ENCODE measurements at regions not wholly inside any gene's neighbourhood (a gene's known extent, or its start where the extent isn't known, plus 50 kb on each side); places are given as distances from the start of the nearest gene placed in this dataset.

- peak overlapping the region; percentile 93 for H3K27ac Mint-ChIP-seq
- peak overlapping the region; percentile 44 for H3K4me3 Mint-ChIP-seq
- TF ChIP-seq CTCF (conservative IDR thresholded peaks at IDR 0.05), result no peak
- no peak for DNase-seq (ENCODE audit: extremely low spot score, unreplicated experiment)
- H3K4me1 Mint-ChIP-seq (ENCODE audit: unreplicated experiment), result peaks cover 23% of the 10 kb centered on the region
- H3K36me3 Mint-ChIP-seq, result peaks cover 8% of the 10 kb centered on the region
- H3K27me3 Mint-ChIP-seq, result no peaks in the 10 kb centered on the region
- H3K9me3 Mint-ChIP-seq, result peaks cover 5% of the 10 kb centered on the region
Observed at GRCh38 chr1:94616506-94616905, 74.9 kb upstream of the F3 start.

GRCh38 chr1:94614996-94615395 is 73.4 kb upstream of the F3 start:
- Mint-ChIP-seq H3K27ac (no peak overlapping the region), H3K4me3 (no peak overlapping the region), H3K27me3 (no peaks in the 10 kb centered on the region), H3K9me3 (peaks cover 5% of the 10 kb centered on the region), H3K36me3 (peaks cover 8% of the 10 kb centered on the region), H3K4me1 (ENCODE audit: unreplicated experiment) (peaks cover 20% of the 10 kb centered on the region)
- no peak for DNase-seq (ENCODE audit: extremely low spot score, unreplicated experiment)
- TF ChIP-seq CTCF (conservative IDR thresholded peaks at IDR 0.05), result no peak

GRCh38 chr1:94614168-94614815 is 72.7 kb upstream of the F3 start:
- no peak for DNase-seq (ENCODE audit: extremely low spot score, unreplicated experiment)
- TF ChIP-seq CTCF (conservative IDR thresholded peaks at IDR 0.05), result no peak
- no peak overlapping the region for H3K4me3 Mint-ChIP-seq
- peaks cover 5% of the 10 kb centered on the region for H3K9me3 Mint-ChIP-seq
- H3K27me3 Mint-ChIP-seq, result no peaks in the 10 kb centered on the region
- no peak overlapping the region for H3K27ac Mint-ChIP-seq
- peaks cover 26% of the 10 kb centered on the region for H3K4me1 Mint-ChIP-seq (ENCODE audit: unreplicated experiment)
- H3K36me3 Mint-ChIP-seq, result peaks cover 8% of the 10 kb centered on the region

- Mint-ChIP-seq H3K36me3 (peaks cover 4% of the 10 kb centered on the region), H3K4me1 (ENCODE audit: unreplicated experiment) (peaks cover 37% of the 10 kb centered on the region), H3K9me3 (peaks cover 4% of the 10 kb centered on the region), H3K4me3 (no peak overlapping the region), H3K27me3 (no peaks in the 10 kb centered on the region), H3K27ac (peak overlapping the region; percentile 11)
- no peak for TF ChIP-seq CTCF (conservative IDR thresholded peaks at IDR 0.05)
- no peak for DNase-seq (ENCODE audit: extremely low spot score, unreplicated experiment)
Observed at GRCh38 chr1:94612525-94613204, 71.1 kb upstream of the F3 start.

- H3K36me3 Mint-ChIP-seq, result peaks cover 4% of the 10 kb centered on the region
- H3K4me3 Mint-ChIP-seq, result no peak overlapping the region
- no peak for DNase-seq (ENCODE audit: extremely low spot score, unreplicated experiment)
- H3K4me1 Mint-ChIP-seq (ENCODE audit: unreplicated experiment), result peaks cover 33% of the 10 kb centered on the region
- no peak for TF ChIP-seq CTCF (conservative IDR thresholded peaks at IDR 0.05)
- no peak overlapping the region for H3K27ac Mint-ChIP-seq
- peaks cover 4% of the 10 kb centered on the region for H3K9me3 Mint-ChIP-seq
- H3K27me3 Mint-ChIP-seq, result no peaks in the 10 kb centered on the region
Observed at GRCh38 chr1:94611681-94612475, 70.3 kb upstream of the F3 start.

All from type B pancreatic cell (in vitro differentiated cells).